Thymus (tissue), 11 donors: ENCODE measurements at regions not wholly inside any gene's neighbourhood (a gene's known extent, or its start where the extent isn't known, plus 50 kb on each side); places are given as distances from the start of the nearest gene placed in this dataset.
A peak's percentile ranks its signal among the peaks of the same experiment; 100 is the strongest.

Experiments
- DNase-seq, 9 donors: peaks; one replicate each; pipeline ENCODE4 v3.0.0-alpha.2; 2013; ENCODE audit warnings: low spot score in 9 of 9, low read depth in 6 of 9, missing footprints in 1 of 9
- H3K27ac ChIP-seq, 2 donors: one replicate each; pipeline ENCODE4 v1.5.1; 2013; ENCODE audit warnings: control low read depth in 1 of 2, low read depth in 1 of 2, low read length in 1 of 2, mild to moderate bottlenecking in 1 of 2, moderate library complexity in 1 of 2
- H3K27me3 ChIP-seq, 2 donors: one replicate each; pipeline ENCODE4 v1.5.1; 2013; ENCODE audit warnings: low read length in 1 of 2; ENCODE audit not compliant: control insufficient read depth in 2 of 2, insufficient read depth in 1 of 2
- H3K36me3 ChIP-seq, 2 donors: one replicate each; pipeline ENCODE4 v1.5.1; 2013; ENCODE audit warnings: low read length in 1 of 2, mild to moderate bottlenecking in 1 of 2, moderate library complexity in 1 of 2; ENCODE audit not compliant: control insufficient read depth in 2 of 2, insufficient read depth in 2 of 2
- H3K4me1 ChIP-seq, 2 donors: one replicate each; pipeline ENCODE4 v1.5.1; 2013; ENCODE audit warnings: low read length in 2 of 2; ENCODE audit not compliant: control insufficient read depth in 2 of 2, insufficient read depth in 2 of 2
- H3K4me3 ChIP-seq, 2 donors: one replicate each; pipeline ENCODE4 v1.5.1; 2013; ENCODE audit warnings: low read length in 2 of 2, control low read depth in 1 of 2, mild to moderate bottlenecking in 1 of 2
- H3K9me3 ChIP-seq, 2 donors: one replicate each; pipeline ENCODE4 v1.5.1; 2013; ENCODE audit warnings: low read length in 1 of 2, mild to moderate bottlenecking in 1 of 2; ENCODE audit not compliant: control insufficient read depth in 2 of 2, insufficient read depth in 1 of 2
- WGBS: extraction: QIAGEN DNeasy Blood & Tissue Kit; methylation state at CpG from one replicate; pipeline ENCODE4 v1.1.7; 2013; 5-methylcytosine and 5-hydroxymethylcytosine counted together
- donor health status: healthy.

DNA sequence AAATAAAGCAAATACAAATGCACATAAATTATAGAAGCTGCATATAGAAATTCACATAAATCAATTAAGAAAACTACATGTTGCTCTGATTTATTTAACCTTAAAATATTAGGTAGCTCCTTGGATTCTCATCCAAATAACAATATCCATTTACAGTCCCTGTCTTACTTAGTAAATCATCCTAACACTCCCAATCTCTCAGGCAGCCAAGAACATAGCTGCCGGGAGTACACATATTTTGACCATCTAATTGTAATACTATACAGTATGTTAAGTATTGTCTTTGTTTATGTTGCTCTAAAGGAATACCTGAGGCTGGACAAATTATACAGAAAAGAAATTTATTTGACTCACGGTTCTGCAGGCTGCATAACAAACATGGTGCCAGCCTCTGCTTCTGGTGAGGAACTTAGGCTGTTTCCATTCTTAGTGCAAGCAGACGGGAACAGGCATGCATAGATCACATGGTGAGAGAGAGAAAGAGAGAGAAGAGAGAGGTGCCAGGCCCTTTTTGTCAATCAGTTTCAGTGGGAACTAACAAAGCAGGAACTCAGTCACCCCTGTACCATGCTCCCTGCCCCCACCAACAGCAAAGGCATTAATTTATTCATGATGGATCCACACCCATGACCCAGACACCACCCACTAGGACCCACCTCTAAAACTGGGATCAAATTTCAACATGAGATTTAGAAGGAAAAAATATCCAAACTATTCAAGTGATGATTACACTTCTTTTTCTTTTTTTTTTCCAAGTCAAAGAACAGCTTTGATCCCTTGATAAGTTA lies 614.8 kb upstream of the TECRL start:
- Histone ChIP-seq H3K27me3 (no peaks in the 10 kb centered on the region), H3K27ac (no peak overlapping the region), H3K36me3 (no peaks in the 10 kb centered on the region), H3K4me1 (peaks cover 0 to 2% of the 10 kb centered on the region in 2 donors), H3K4me3 (peak overlapping the region in 1 of 2 donors; percentile 5), H3K9me3 (no peaks in the 10 kb centered on the region)
- 67% methylated on average over 3 of the region's 3 CpGs for WGBS
- DNase-seq = no peak

DNA sequence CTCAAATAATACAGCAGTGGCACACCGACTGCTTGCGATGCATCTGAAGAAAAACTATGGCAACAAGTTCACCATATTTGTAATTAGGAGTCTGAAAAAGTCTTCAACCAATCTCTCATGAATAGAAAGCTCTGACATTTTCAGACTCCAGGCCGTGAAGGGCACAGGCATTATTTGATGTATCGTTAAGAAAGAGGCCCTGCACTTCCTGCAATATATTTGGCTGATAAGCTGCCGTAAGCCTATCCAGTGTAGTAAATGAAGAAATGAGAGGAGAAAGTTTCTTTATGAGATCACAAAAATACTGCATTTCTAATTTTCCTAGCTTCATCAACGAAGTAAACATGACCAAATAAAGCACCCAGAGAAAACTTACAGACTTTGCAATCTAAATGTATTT lies 613.8 kb upstream of the TECRL start:
- Histone ChIP-seq H3K4me3 (no peak overlapping the region), H3K4me1 (peaks cover 0 to 2% of the 10 kb centered on the region in 2 donors), H3K36me3 (no peaks in the 10 kb centered on the region), H3K27ac (no peak overlapping the region), H3K27me3 (no peaks in the 10 kb centered on the region), H3K9me3 (no peaks in the 10 kb centered on the region)
- peak in 1 of 9 donors; percentile 6 for DNase-seq
- WGBS = 32% methylated on average over 6 of the region's 6 CpGs

DNA sequence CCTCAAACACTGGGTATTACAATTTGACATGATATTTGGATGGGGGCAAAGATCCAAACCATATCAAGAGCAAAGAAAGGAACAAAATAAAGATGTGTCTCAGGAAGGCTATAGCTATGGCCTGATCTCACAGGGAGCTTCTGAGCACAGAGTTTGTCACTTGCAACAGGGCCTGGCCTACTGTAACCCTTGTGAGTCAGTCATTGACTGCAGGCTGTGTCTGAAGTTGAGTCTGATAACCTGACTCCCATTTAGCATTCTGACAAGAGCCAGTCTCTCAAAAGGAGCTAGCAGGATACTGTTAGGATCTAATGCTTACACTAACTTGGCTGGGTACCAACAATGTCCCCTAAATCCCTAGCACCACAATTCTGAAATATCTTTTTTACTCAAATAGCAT lies 612.5 kb upstream of the TECRL start:
- Histone ChIP-seq H3K4me3 (no peak overlapping the region), H3K9me3 (no peaks in the 10 kb centered on the region), H3K27me3 (no peaks in the 10 kb centered on the region), H3K27ac (no peak overlapping the region), H3K36me3 (no peaks in the 10 kb centered on the region), H3K4me1 (peaks cover 0 to 2% of the 10 kb centered on the region in 2 donors)
- no peak for DNase-seq

DNA sequence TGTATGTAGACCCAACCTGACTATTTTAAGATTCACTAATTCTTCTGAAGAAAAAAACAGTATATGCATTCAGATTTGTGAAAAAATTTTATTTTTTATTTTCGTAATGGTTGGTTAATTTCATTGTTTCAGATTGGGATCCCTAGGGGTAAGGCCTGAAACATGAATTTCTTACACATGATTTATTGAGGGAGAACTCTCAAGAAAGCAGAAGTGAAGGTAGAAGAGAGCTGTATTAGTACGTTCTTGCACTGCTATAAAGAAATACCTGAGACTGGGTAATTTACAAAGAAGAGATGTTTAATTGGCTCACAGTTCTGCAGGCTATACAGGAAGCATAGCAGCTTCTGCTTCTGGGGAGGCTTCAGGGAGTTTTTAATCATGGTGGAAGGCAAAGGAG lies 611.9 kb upstream of the TECRL start:
- H3K36me3 ChIP-seq = no peaks in the 10 kb centered on the region
- H3K4me3 ChIP-seq = no peak overlapping the region
- no peak for DNase-seq
- WGBS = 84% methylated on average over 2 of the region's 2 CpGs
- no peaks in the 10 kb centered on the region for H3K27me3 ChIP-seq
- peaks cover 0 to 2% of the 10 kb centered on the region in 2 donors for H3K4me1 ChIP-seq
- no peak overlapping the region for H3K27ac ChIP-seq
- no peaks in the 10 kb centered on the region for H3K9me3 ChIP-seq

DNA sequence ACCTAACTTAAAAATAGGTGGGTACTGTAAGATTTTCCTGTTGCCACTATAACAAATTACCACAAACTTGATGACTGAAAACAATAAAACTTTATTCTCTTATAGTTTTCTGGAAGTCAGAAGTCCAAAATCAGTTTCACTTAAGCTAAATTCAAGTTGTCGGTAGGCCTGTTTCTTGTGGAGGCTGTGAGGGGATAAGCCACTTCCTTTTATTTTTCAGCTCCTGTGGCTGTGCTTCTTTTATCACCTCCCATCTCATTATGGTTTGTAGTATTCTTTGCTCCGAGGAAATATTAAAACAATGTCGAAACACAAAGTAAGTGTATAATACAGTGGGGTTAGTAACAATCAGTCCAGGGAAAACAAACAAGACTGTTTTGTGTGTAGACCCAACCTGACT lies 610.5 kb upstream of the TECRL start:
- no peaks in the 10 kb centered on the region for H3K9me3 ChIP-seq
- no peaks in the 10 kb centered on the region for H3K27me3 ChIP-seq
- no peak for DNase-seq
- H3K27ac ChIP-seq = no peak overlapping the region
- H3K4me1 ChIP-seq = peaks cover 0 to 2% of the 10 kb centered on the region in 2 donors
- no peak overlapping the region for H3K4me3 ChIP-seq
- 25% methylated on average over 3 of the region's 3 CpGs for whole genome bisulfite sequencing
- no peaks in the 10 kb centered on the region for H3K36me3 ChIP-seq

DNA sequence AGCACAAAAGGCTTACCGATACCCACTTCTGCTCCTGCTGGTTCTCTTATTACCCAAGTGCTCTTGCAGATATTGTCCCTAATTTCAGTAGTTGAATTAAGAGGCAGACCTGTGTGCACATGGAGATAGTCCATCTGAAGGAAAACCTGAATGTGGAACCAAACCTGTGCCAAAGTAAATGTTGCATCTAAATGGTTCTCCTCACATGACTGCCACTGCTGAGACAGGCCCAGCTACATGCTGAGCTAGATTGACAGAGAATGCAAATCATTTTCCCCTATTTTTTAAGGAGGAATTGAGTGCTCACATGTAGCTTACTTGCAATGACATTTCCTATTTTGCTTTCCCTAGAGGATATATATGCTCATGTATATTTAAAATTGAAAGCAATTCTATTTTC lies 609.1 kb upstream of the TECRL start:
- WGBS = 94% methylated on average over 1 of the region's 1 CpG
- Histone ChIP-seq H3K27ac (no peak overlapping the region), H3K4me3 (no peak overlapping the region), H3K9me3 (no peaks in the 10 kb centered on the region), H3K4me1 (peaks cover 0 to 2% of the 10 kb centered on the region in 2 donors), H3K36me3 (no peaks in the 10 kb centered on the region), H3K27me3 (no peaks in the 10 kb centered on the region)
- DNase-seq = peak in 1 of 9 donors; percentile 4

DNA sequence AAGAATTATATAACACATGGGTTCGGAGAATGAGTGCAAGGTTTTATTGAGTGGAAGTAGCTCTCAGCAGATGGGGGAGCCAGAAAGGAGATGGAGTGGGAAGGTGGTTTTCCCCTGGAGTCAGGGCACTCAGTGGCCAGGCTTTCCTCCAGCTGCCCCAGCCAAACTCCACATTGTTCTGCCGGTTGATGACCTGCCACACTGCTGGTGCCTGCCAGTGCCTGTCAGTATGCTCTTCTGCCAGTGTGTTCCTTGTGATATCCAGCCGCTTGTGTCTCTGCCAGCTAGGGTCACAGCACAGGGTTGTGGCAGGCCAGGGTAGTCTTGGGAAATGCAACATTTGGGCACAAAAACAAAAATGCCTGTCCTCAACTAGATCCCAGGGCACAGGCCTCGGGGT lies 604.8 kb upstream of the TECRL start:
- DNase-seq = no peak
- no peaks in the 10 kb centered on the region for H3K4me1 ChIP-seq
- H3K4me3 ChIP-seq = no peak overlapping the region
- WGBS = 94% methylated on average over 4 of the region's 4 CpGs
- no peaks in the 10 kb centered on the region for H3K9me3 ChIP-seq
- H3K27me3 ChIP-seq = no peaks in the 10 kb centered on the region
- no peaks in the 10 kb centered on the region for H3K36me3 ChIP-seq
- H3K27ac ChIP-seq = no peak overlapping the region

DNA sequence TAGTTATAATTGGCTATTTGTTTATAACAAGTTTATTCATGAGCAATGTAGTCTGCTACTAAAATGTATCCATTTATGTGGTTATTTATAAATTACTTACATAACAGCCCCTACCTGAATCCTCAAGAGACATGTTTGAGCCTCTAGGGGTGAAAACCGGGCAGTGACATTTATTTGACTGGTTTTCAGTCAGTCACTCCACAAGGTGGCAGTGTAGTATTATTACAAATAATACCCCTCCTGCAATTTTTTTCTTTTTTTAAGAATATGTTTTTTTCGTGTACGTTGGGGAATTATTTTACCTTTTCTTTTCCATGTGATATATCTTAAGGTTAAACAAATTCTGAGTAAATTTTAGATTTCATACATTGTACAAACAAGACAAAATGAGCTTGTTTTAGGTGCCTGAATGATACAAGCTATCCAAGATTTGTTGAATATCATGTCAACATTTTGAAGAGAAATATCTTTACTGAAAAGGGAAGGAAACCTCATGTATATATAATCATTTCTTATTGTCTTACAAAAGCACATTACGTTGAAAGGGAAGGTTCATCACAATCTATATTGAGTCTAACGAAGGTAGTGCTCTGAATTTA lies 598.7 kb upstream of the TECRL start:
- H3K27ac ChIP-seq = no peak overlapping the region
- DNase-seq = peak in 4 of 9 donors; percentile 13 to 33 (median 18)
- H3K4me3 ChIP-seq = no peak overlapping the region
- no peaks in the 10 kb centered on the region for H3K36me3 ChIP-seq
- no peaks in the 10 kb centered on the region for H3K4me1 ChIP-seq
- WGBS = 46% methylated on average over 5 of the region's 5 CpGs
- no peaks in the 10 kb centered on the region for H3K9me3 ChIP-seq
- H3K27me3 ChIP-seq = no peaks in the 10 kb centered on the region

DNA sequence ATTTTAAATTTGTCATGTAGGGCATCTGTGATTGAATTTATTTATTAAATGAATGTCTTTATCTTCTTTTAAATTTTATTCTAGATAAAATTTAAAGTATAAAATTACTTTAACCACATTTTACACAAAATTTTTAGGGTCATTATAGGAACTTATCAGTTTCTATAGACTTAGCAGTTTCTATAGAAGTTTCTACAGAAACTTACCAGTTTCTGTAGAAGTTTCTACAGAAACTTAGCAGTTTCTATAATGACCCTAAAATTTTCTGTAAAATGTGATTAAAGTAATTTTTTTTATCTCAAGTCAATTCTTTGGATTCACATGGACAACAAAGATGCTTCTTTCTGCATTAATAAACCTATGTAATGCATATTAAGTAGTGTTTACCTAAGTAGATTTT lies 565.9 kb upstream of the TECRL start:
- no peak for DNase-seq
- Histone ChIP-seq H3K9me3 (no peaks in the 10 kb centered on the region), H3K4me1 (no peaks in the 10 kb centered on the region), H3K36me3 (no peaks in the 10 kb centered on the region), H3K27ac (no peak overlapping the region), H3K4me3 (no peak overlapping the region), H3K27me3 (no peaks in the 10 kb centered on the region)
